ENCODE measurements at regions not wholly inside any gene's neighbourhood (a gene's known extent, or its start where the extent isn't known, plus 50 kb on each side); places are given as distances from the start of the nearest gene placed in this dataset.
"Not testable (repeated sequence)": the region's sequence is repeated elsewhere in the genome, so short reads cannot be mapped to it uniquely, and the experiment has no call there.

DNA sequence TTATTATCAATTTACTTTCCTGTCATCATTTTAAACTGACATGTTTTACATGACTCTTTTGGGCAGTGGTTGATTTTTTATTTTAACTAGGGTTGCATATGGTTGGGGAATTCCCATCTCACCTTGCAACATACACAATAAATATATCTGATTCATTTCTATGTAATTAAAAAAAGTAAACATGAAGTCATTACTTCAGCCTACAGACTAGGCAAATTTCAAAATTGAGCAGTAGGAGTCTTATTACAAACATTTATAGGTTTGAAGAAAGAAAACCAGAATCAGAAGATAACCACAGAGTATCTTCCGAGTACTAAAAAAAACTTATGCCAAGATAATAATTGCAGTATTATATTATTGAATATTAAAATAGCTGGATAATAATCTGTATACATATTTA is 377.0 kb upstream of the VRK2 start:
- in situ Hi-C loops (cut with MboI; ENCODE audit: low sequenced_read_pairs), result no loop called here

GRCh38 chr2:57674025-57674424 is 372.6 kb upstream of the VRK2 start:
- in situ Hi-C loops (cut with MboI; ENCODE audit: low sequenced_read_pairs), result no loop called here

DNA sequence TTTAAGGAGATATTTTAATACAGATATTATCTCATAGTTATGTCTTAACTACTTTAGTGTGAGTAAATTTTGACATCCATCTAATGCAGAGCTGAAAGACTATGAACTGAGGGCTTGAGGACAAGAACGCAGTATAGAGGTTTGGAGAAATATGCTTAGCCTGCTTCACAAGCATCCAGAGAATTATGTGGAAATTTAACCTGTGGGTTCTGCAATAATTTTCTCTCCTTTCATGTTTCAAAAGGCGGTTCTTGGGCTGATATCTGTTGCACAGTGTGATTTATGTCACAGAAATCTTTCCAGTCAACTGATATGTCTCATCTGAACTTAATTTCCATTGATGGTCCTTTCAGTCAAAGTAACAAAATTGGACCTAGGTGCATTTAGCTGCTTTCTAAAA is 371.9 kb upstream of the VRK2 start:
- in situ Hi-C loops (cut with MboI; ENCODE audit: low sequenced_read_pairs), result no loop called here

DNA sequence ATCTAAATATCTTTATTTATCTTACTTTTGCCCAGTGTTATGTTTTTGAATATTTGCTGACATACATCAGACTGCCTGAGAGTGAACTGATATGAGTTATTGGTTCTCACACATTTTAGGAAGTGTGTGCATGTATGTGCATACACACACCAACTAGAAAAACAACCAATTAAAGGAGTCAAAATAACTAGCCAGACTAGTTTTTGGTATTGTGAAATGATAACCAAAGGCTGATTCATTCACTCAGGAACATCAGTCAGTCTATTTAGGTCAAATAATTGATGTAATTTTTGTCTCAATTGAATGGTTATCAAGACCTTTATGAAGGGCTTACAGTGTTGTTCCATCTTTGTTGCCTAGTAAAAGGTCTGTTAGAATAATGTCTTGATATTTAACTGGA is 369.3 kb upstream of the VRK2 start:
- in situ Hi-C loops (cut with MboI; ENCODE audit: low sequenced_read_pairs), result no loop called here

DNA sequence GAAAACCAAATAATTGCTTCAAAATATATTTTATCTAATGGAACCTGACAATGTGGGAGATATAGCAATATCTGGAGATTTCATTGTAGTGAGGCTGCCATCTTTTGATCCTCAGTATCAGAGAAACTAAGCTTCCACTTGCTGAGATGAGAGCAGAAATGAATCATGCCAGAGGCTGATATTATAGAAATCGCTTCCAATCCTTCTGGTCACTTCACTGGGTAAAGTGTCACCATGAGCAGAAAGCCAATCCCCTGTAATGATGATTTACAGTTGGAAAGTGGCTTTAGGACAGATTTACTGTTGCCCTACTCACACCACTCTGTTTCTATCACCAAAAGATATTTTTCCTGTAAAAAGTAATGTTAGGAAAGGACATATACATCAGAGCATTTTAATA is 365.0 kb upstream of the VRK2 start:
- in situ Hi-C loops (cut with MboI; ENCODE audit: low sequenced_read_pairs), result no loop called here

- in situ Hi-C loops (cut with MboI; ENCODE audit: low sequenced_read_pairs), result no loop called here
Measured at GRCh38 chr2:57685032-57685431, 361.6 kb upstream of the VRK2 start.

DNA sequence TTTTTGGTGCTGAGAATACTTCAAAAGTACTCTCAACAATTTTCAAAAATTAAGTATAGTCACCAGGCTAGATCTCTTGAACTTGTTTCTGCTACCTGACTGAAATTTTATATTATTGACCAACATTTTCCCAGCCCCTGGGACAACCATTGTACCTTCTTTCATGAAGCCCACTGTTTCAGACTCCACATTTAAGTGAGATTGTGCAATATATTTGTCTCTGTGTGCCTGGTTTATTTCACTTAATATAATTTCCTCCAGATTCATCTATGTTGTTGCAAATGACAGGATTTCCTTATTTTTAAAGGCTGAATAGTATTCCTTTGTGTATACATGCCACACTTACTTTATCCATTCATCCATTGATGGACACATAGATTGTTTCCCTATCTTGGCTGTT is 354.2 kb upstream of the VRK2 start:
- in situ Hi-C loops (cut with MboI; ENCODE audit: low sequenced_read_pairs), result no loop called here

DNA sequence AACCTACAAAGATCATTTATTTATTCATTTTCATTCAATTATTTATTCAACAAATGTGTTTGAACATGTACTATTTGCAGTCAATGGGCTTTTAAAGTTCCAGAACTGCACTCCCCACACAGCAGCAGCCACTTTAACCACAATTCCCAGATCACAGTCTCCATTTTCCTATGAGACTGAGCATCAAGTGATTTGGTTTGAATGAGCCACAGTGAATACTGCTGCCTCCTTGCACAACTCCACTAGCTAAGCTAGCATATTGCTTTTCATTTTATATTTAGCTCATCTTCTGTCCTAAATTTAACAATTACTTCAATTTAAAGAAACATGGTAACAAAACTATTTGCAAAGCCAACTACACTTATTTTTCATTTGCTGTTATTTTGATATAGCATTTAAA is 353.4 kb upstream of the VRK2 start:
- in situ Hi-C loops (cut with MboI; ENCODE audit: low sequenced_read_pairs), result no loop called here

DNA sequence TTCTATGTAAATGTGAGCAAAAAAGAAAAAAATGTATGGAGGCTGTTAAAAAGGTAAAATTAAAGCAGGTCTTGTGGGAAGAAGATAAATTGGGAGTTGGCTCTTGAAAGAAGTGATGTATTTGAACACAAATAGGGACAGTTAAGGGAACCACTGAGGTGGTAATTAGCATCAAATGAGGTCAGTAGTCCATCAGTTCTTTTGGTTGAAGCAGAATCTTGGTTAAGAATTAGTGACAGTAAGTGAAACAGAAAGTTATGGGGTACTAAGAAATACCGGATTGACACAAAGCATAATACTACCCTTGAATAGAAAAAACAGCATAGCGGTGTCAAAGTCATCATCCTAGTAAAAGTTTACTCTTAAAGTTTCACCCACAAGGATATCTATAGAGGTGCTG is 352.6 kb upstream of the VRK2 start:
- in situ Hi-C loops (cut with MboI; ENCODE audit: low sequenced_read_pairs), result no loop called here

DNA sequence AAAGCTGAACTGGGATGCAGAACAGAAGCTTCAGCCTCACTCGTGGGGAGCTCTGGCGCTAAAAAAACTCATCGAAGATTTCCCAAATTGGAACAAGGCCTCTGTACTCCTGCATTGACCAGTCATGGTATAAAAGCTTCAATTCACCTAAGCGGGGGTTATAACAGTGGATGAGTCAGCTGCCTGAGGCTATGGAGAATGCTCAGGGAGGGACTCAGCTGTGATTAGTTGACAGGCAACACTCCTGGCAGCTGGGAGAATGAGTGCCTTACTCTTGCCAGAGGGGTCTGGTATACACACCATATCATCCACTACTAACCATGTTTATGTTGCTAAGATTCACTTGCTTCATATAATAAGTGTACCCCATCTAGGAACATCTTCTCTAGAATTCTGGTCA is 350.6 kb upstream of the VRK2 start:
- in situ Hi-C loops (cut with MboI; ENCODE audit: low sequenced_read_pairs), result no loop called here

DNA sequence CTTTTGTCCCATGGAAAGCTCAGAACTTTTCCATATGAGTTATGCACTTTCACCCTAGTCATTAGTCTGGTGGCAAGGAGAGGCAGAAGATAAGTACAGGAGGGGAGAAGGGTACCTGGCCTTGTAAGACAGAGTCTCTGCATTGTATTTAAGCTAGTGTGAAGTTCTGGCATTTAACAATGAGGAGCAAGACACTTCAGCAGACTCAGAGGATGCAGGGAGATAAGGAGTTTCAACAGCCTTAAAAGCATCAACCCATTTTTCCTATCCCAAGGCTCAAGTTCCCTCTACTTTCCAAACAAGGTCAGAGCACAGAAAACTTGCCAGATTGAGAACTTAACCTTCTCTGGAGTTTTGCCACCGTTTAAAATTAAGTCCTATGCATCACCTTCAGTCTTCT is 348.2 kb upstream of the VRK2 start:
- in situ Hi-C loops (cut with MboI; ENCODE audit: low sequenced_read_pairs), result no loop called here

DNA sequence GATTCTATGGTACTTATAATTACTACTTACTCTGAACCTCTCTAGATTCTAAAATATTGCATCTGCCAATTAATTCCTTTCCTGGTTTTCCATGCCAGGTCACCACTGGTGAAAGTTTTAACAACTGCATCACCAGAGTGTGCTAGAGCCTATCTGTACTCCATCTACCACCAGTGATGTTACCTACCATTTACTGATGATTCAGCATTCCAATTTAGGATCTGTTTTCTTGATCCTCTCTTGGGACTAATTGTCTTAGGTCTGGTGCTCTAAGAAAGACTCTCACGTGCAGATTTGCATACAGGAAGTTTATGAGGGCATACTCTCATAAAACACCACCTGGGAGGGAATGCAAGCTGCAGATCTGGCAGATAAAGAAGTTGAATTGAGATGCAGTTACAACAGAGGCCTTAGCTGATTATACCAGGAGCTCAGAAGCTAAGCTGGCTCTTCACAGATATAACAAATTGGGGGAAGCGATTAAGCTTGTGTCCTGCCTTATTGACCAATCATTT is 347.6 kb upstream of the VRK2 start:
- in situ Hi-C loops (cut with MboI; ENCODE audit: low sequenced_read_pairs), result no loop called here

- in situ Hi-C loops (cut with MboI; ENCODE audit: low sequenced_read_pairs), result no loop called here
Measured at GRCh38 chr2:57701391-57701791, 345.2 kb upstream of the VRK2 start.

DNA sequence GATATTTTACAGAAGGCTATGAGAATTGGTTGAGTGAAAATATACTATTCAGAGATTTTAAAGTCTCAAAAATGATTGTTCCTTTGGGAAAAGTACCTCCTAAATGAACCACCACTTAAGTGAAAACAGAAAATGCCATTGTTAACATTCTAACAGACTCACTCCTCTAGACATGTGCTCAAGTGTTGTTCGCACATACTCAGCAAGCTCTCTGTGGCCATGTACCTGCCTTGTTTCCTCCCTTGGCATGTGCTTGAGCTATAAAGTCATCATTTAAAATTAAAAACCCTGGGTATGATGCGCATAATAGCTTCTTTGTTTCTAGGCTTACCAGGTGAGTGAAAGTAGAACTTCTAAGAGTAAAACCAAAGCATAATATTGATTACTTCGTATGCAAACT is 343.2 kb upstream of the VRK2 start:
- in situ Hi-C loops (cut with MboI; ENCODE audit: low sequenced_read_pairs), result no loop called here

GRCh38 chr2:57707794-57708193 is 338.8 kb upstream of the VRK2 start:
- in situ Hi-C loops (cut with MboI; ENCODE audit: low sequenced_read_pairs), result not testable (repeated sequence)

GRCh38 chr2:57711991-57712390 is 334.6 kb upstream of the VRK2 start:
- in situ Hi-C loops (cut with MboI; ENCODE audit: low sequenced_read_pairs), result no loop called here

GRCh38 chr2:57720728-57721627 is 325.6 kb upstream of the VRK2 start:
- in situ Hi-C loops (cut with MboI; ENCODE audit: low sequenced_read_pairs), result no loop called here

DNA sequence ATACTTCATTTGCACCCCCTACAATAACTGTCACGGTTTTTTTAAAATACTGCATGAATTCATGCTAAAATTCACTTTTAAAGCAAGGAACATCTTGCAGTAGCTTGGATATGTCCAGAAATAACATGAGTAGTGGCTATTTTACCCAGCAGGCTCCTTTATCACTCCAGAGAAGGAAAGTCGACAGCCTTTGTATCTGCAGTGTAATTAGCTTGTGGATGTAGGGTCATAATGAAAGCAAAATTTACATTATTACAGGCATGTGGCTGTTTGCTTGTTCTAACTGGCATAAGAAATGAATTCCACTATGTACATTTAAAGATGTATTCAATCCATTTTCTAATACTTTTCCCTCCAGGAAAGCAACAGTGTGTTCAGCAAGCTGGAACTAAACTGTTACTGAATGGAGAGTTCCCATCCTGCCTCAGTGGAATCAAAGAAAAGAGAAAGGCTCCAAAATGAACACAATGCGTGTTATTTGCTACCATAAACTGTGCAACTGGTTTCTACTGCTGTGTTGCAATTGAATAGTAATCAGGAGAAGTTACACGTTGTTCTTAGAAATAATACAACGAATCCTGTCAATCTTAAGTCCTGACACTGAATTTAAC is 321.2 kb upstream of the VRK2 start:
- in situ Hi-C loops (cut with MboI; ENCODE audit: low sequenced_read_pairs), result no loop called here

DNA sequence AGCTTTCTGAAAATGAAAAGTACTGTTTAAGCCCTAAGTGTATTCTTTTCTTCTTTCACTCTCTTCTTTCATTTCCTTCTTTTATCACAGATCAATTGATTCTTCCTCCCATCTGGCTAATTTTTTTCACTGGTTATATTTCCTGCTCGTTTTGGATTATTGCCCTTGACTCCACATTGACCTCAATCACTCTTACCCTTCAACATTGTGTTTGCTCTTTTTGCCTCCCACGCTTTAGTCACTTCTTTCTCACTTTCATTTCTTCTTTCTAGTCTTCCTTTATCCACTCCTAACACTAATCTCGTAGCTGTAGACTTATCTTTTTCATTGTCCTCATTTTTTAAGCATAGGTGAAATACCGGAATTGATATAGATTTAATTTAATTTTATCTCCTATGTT is 320.3 kb upstream of the VRK2 start:
- in situ Hi-C loops (cut with MboI; ENCODE audit: low sequenced_read_pairs), result no loop called here

- in situ Hi-C loops (cut with MboI; ENCODE audit: low sequenced_read_pairs), result no loop called here
Measured at GRCh38 chr2:57728691-57729090, 317.9 kb upstream of the VRK2 start.

DNA sequence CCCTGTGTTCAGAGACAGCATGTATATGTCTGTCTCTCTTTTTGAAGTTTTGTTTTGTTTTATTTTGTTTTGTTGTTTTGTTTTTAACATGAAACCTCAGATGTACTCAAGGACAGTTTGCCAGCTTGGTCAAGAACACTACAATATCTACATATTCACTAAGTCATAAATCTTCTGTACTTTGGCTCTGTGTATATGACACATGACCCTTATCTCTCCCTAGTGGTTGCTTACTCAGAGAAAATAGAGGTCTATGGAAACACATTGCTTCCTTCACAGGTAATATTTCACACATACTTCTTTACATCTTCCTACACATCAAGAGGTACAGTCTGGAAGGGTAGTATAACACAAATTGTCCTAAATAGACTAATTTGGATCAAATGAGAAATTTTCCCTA is 312.6 kb upstream of the VRK2 start:
- in situ Hi-C loops (cut with MboI; ENCODE audit: low sequenced_read_pairs), result no loop called here

DNA sequence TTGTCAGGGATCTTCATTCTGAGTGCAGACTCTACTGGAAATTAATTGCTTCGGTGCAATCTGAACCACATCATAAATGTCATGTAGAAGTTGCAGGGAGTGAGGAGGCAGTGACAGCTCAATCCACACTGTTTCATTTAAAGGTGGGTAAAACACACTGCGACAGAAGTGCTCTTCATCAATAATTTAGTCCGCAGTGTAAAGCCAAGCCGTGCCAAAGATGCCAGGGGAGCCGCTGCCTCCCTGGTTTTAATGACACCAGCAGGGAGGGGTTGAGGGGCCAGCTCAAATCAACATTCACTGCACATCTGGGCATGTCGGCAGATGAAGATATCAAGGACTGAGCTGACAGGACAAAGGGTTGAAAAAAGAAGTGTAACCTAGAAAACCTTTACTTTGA is 305.7 kb upstream of the VRK2 start:
- in situ Hi-C loops (cut with MboI; ENCODE audit: low sequenced_read_pairs), result no loop called here
